Stimulated activated CD4-positive, alpha-beta T cell treated with anti-CD3 and anti-CD28 coated beads, Interleukin-1b, Interleukin-23, amount 100 ng/mL, for 48 hours (primary cell): ENCODE measurements at regions not wholly inside any gene's neighbourhood (a gene's known extent, or its start where the extent isn't known, plus 50 kb on each side); places are given as distances from the start of the nearest gene placed in this dataset.

Source experiments
- DNase-seq: peaks from one replicate; pipeline ENCODE4 v3.0.0-alpha.2; 2020

GRCh38 chr11:134638796-134639430 lies 226.9 kb upstream of the B3GAT1 start:
- DNase-seq: no peak

GRCh38 chr11:134637091-134638015 lies 225.3 kb upstream of the B3GAT1 start:
- DNase-seq: no peak

GRCh38 chr11:134636071-134636470 lies 224.0 kb upstream of the B3GAT1 start:
- no peak for DNase-seq

- no peak for DNase-seq
These were observed 223.1 kb upstream of the B3GAT1 start for GRCh38 chr11:134634897-134635831.

GRCh38 chr11:134633276-134633675 lies 221.2 kb upstream of the B3GAT1 start:
- no peak for DNase-seq

- no peak for DNase-seq
These were observed 220.5 kb upstream of the B3GAT1 start for GRCh38 chr11:134632347-134633119.

- DNase-seq: no peak
These were observed 218.8 kb upstream of the B3GAT1 start for GRCh38 chr11:134630861-134631260.

GRCh38 chr11:134628426-134628825 lies 216.4 kb upstream of the B3GAT1 start:
- DNase-seq: no peak

GRCh38 chr11:134626032-134626431 lies 214.0 kb upstream of the B3GAT1 start:
- no peak for DNase-seq

GRCh38 chr11:134625631-134626030 lies 213.6 kb upstream of the B3GAT1 start:
- no peak for DNase-seq

GRCh38 chr11:134625151-134625550 lies 213.1 kb upstream of the B3GAT1 start:
- DNase-seq: no peak

- no peak for DNase-seq
These were observed 212.3 kb upstream of the B3GAT1 start for GRCh38 chr11:134624166-134624920.

GRCh38 chr11:134623711-134624110 lies 211.7 kb upstream of the B3GAT1 start:
- no peak for DNase-seq

GRCh38 chr11:134622458-134622857 lies 210.4 kb upstream of the B3GAT1 start:
- no peak for DNase-seq

- no peak for DNase-seq
These were observed 205.3 kb upstream of the B3GAT1 start for GRCh38 chr11:134617360-134617759.

- no peak for DNase-seq
These were observed 204.0 kb upstream of the B3GAT1 start for GRCh38 chr11:134616038-134616437.

- DNase-seq: no peak
These were observed 203.1 kb upstream of the B3GAT1 start for GRCh38 chr11:134615041-134615615.

- DNase-seq: no peak
These were observed 202.1 kb upstream of the B3GAT1 start for GRCh38 chr11:134614141-134614540.

GRCh38 chr11:134613646-134614045 lies 201.6 kb upstream of the B3GAT1 start:
- DNase-seq: no peak

GRCh38 chr11:134612140-134613030 lies 200.3 kb upstream of the B3GAT1 start:
- DNase-seq: no peak
